K562 (cell line): ENCODE measurements at regions not wholly inside any gene's neighbourhood (a gene's known extent, or its start where the extent isn't known, plus 50 kb on each side); places are given as distances from the start of the nearest gene placed in this dataset.

Source experiments
- ATAC-seq: fragments of 200-7000 bp; cut with Tn5 transposase; 3 replicates; pipeline ENCODE4 v1.9.1; 2020; ENCODE audit warnings: moderate library complexity
- BruUV-seq: library from RNA; stranded (reverse); fragments of 400-500 nt; replicated peaks from 2 replicates; lab custom pipeline; 2021; lab: Mats Ljungman, UMichigan
- CTCF ChIA-PET: fragments of 300-600 bp; formaldehyde crosslinking; extraction: SDS; loops from one replicate; lab custom pipeline; 2021; ENCODE audit warnings: low intra/inter-chr PET ratio; lab: Yijun Ruan, JAX
- POLR2A ChIA-PET: fragments of 300-600, 350-650 bp; sonication (Branson Sonifier 250); formaldehyde crosslinking; extraction: SDS; loops from one replicate; lab custom pipeline; 2021; ENCODE audit warnings: antibody characterized with exemption, inconsistent platforms; lab: Yijun Ruan, JAX
- DNase-seq, 4 experiments: peaks; one replicate each; pipeline versions ENCODE4 v3.0.0 to v3.0.0-alpha.2; 2011 to 2018; ENCODE audit warnings: low spot score in 3 of 4, mixed read lengths in 3 of 4; ENCODE audit errors: extremely low read depth in 1 of 4
- FAIRE-seq: peaks from 2 replicates; lab custom pipeline; 2011; peaks lifted over from hg19 to GRCh38; lab: Jason Lieb, UNC
- H2AFZ ChIP-seq: 2 replicates; pipeline ENCODE4 v1.6.0; 2011; ENCODE audit warnings: low read depth, low read length, control low read depth, inconsistent platforms
- H3K27ac ChIP-seq: fragments of 200-600 bp; 3 replicates; pipeline ENCODE4 v1.8.0; 2011; ENCODE audit warnings: low read depth, mild to moderate bottlenecking, control low read depth, inconsistent platforms, low read length, moderate library complexity, mixed read lengths; ENCODE audit errors: extremely low read depth
- H3K27me3 ChIP-seq, 2 experiments: fragments of 300-600 bp in 1 of 2; 2 replicates in 1 of 2; 3 replicates in 1 of 2; pipeline versions ENCODE4 v1.6.0 to v1.8.0; 2011; ENCODE audit warnings: inconsistent platforms in 2 of 2, low read length in 2 of 2, mild to moderate bottlenecking in 1 of 2, mixed read lengths in 1 of 2, moderate library complexity in 1 of 2; ENCODE audit not compliant: control insufficient read depth in 2 of 2, insufficient read depth in 2 of 2
- H3K36me3 ChIP-seq: fragments of 300-600 bp; 3 replicates; pipeline ENCODE4 v1.8.0; 2011; ENCODE audit warnings: mild to moderate bottlenecking, low read length, inconsistent platforms; ENCODE audit not compliant: control insufficient read depth, insufficient read depth
- H3K4me1 ChIP-seq, 2 experiments: fragments of 200-600 bp in 1 of 2; replicated peaks in 1 of 2; 2 replicates in 1 of 2; 3 replicates in 1 of 2; pipeline versions ENCODE4 v1.5.1 to v1.8.0; 2011; ENCODE audit warnings: inconsistent platforms in 2 of 2, low read length in 2 of 2, mild to moderate bottlenecking in 1 of 2, mixed read lengths in 1 of 2, moderate library complexity in 1 of 2; ENCODE audit not compliant: control insufficient read depth in 2 of 2, insufficient read depth in 2 of 2
- H3K4me2 ChIP-seq: 2 replicates; pipeline ENCODE4 v1.6.1; 2011; ENCODE audit warnings: low read length, control low read depth, inconsistent platforms, mixed read lengths; ENCODE audit not compliant: insufficient read depth
- H3K4me3 ChIP-seq: fragments of 200-600 bp; sonication (generic), shearing (Covaris generic); 2 replicates; pipeline ENCODE4 v1.5.1; 2016; ENCODE audit warnings: control low read depth, inconsistent platforms
- H3K79me2 ChIP-seq: fragments of 200-600 bp; 3 replicates; pipeline ENCODE4 v1.8.0; 2011; ENCODE audit warnings: low read length, inconsistent platforms; ENCODE audit not compliant: control insufficient read depth, insufficient read depth
- H3K9ac ChIP-seq, 2 experiments: 2 replicates each; pipeline versions ENCODE4 v1.6.0 to v1.6.1; 2011; ENCODE audit warnings: low read depth in 2 of 2, low read length in 2 of 2, control low read depth in 1 of 2, inconsistent platforms in 1 of 2, mild to moderate bottlenecking in 1 of 2, mixed read lengths in 1 of 2; ENCODE audit not compliant: insufficient read depth in 1 of 2
- H3K9me1 ChIP-seq: one replicate; pipeline ENCODE4 v1.6.0; 2011; ENCODE audit warnings: inconsistent platforms, mild to moderate bottlenecking, low read length, moderate library complexity; ENCODE audit not compliant: control insufficient read depth, insufficient read depth
- H3K9me3 ChIP-seq: replicated peaks from 2 replicates; pipeline ENCODE4 v1.5.1; 2011; ENCODE audit warnings: low read depth, low read length, inconsistent platforms; ENCODE audit not compliant: control insufficient read depth, insufficient read depth
- H4K20me1 ChIP-seq: replicated peaks from 2 replicates; pipeline ENCODE4 v1.6.1; 2011; ENCODE audit warnings: low read length, inconsistent platforms, mixed read lengths; ENCODE audit not compliant: control insufficient read depth, insufficient read depth
- ZNF347 ChIP-seq: fragments of 450-650 bp; formaldehyde crosslinking; IDR thresholded peaks from 2 replicates; pipeline ENCODE4 v1.4.0; 2020; ENCODE audit warnings: low read depth, mild to moderate bottlenecking, moderate library complexity
- WGBS: fragments of 100-300 bp; shearing (Covaris generic); methylation state at CpG from one replicate; pipeline ENCODE4 v1.1.6; 2016; ENCODE audit warnings: low coverage, mixed read lengths; ENCODE audit not compliant: insufficient coverage; ENCODE audit errors: missing lambda C conversion rate; 5-methylcytosine and 5-hydroxymethylcytosine counted together
- in situ Hi-C: fragments of 300-500 bp; cut with MboI; formaldehyde crosslinking; loops from 4 replicates; pipeline ENCODE4 v1.15.0; 2018; ENCODE audit warnings: inconsistent platforms, mixed read lengths
- intact Hi-C: fragments of 100-400 bp; cut with micrococcal nuclease; formaldehyde crosslinking; loops from 2 replicates; pipeline ENCODE4 v1.14.2; 2022
- TF ChIP-seq, protein P1 (sequence below): fragments of 200-800 bp; sonication (Bioruptor generic); IDR thresholded peaks from 2 replicates; pipeline ENCODE4 v1.6.1; 2016; ENCODE audit warnings: missing genetic modification characterization, missing compliant biosample characterization
- TF ChIP-seq, protein P2 (sequence below): sonication (generic); IDR thresholded peaks from 2 replicates; pipeline ENCODE4 v1.6.1; 2016
- TF ChIP-seq, protein P3 (sequence below), 2 experiments: fragments of 450-650 bp; conservative IDR thresholded peaks; 2 replicates each; pipeline ENCODE4 v1.6.1; 2017; ENCODE audit warnings: mild to moderate bottlenecking in 2 of 2, moderate library complexity in 2 of 2

DNA sequence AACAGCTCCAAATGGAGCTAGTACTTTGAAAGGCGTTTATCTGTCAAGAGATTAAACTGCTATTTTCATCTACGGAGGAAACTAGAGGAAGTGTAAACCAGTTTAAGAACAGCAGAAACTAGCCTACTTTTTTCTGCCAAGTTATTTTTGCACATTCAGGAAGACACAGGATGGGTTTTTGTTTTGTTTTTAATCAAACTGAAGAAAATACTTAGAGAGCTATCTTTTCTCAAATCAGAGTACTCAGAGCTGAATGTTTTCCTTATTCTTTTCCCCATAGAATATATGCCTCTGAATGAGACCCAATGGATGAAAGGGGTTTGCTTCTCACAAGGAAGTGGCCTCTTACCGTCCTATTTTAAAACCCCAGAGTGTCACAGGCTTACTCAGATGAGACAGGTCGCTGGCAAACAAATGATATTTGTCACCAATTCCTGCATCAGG is 538.5 kb downstream of the CD83 start:
- H3K4me2 ChIP-seq = peak overlapping the region; percentile 56; the same call in 1 of the 2 replicates
- H3K27me3 ChIP-seq = no peaks in the 10 kb centered on the region
- ChIA-PET POLR2A (interaction anchor here (0.8 to 1.4 kb wide), 2 partner anchors 12 to 426 kb away, joined by 3 read pairs; no protein-coding TSS in a partner anchor), CTCF (no interaction called here)
- H3K27ac ChIP-seq = no peak overlapping the region
- no peak overlapping the region for H3K9ac ChIP-seq
- in situ Hi-C loops = no loop called here
- no peak overlapping the region for H3K4me3 ChIP-seq
- peaks cover 0 to 20% of the 10 kb centered on the region in 2 experiments; a peak in 3 of 5 replicates for H3K4me1 ChIP-seq
- no peaks in the 10 kb centered on the region for H3K36me3 ChIP-seq
- intact Hi-C loops = no loop called here
- H3K9me3 ChIP-seq = no peaks in the 10 kb centered on the region
- peak overlapping the region; percentile 69 for H2AFZ ChIP-seq
- DNase-seq = no peak
- no peak for ATAC-seq
- no peak for FAIRE-seq
- H3K9me1 ChIP-seq = no peaks in the 10 kb centered on the region
- no peaks in the 10 kb centered on the region for H3K79me2 ChIP-seq
- no peaks in the 10 kb centered on the region for H4K20me1 ChIP-seq
- BruUV-seq = no TSS peak
- 7% methylated on average over 4 of the region's 4 CpGs for WGBS
- no peak for TF ChIP-seq ZNF347 (CRISPR knock-in tag)
- TF ChIP-seq, protein P1, sequence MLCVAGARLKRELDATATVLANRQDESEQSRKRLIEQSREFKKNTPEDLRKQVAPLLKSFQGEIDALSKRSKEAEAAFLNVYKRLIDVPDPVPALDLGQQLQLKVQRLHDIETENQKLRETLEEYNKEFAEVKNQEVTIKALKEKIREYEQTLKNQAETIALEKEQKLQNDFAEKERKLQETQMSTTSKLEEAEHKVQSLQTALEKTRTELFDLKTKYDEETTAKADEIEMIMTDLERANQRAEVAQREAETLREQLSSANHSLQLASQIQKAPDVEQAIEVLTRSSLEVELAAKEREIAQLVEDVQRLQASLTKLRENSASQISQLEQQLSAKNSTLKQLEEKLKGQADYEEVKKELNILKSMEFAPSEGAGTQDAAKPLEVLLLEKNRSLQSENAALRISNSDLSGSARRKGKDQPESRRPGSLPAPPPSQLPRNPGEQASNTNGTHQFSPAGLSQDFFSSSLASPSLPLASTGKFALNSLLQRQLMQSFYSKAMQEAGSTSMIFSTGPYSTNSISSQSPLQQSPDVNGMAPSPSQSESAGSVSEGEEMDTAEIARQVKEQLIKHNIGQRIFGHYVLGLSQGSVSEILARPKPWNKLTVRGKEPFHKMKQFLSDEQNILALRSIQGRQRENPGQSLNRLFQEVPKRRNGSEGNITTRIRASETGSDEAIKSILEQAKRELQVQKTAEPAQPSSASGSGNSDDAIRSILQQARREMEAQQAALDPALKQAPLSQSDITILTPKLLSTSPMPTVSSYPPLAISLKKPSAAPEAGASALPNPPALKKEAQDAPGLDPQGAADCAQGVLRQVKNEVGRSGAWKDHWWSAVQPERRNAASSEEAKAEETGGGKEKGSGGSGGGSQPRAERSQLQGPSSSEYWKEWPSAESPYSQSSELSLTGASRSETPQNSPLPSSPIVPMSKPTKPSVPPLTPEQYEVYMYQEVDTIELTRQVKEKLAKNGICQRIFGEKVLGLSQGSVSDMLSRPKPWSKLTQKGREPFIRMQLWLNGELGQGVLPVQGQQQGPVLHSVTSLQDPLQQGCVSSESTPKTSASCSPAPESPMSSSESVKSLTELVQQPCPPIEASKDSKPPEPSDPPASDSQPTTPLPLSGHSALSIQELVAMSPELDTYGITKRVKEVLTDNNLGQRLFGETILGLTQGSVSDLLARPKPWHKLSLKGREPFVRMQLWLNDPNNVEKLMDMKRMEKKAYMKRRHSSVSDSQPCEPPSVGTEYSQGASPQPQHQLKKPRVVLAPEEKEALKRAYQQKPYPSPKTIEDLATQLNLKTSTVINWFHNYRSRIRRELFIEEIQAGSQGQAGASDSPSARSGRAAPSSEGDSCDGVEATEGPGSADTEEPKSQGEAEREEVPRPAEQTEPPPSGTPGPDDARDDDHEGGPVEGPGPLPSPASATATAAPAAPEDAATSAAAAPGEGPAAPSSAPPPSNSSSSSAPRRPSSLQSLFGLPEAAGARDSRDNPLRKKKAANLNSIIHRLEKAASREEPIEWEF (CRISPR knock-in tag) = no peak
- TF ChIP-seq, protein P2, sequence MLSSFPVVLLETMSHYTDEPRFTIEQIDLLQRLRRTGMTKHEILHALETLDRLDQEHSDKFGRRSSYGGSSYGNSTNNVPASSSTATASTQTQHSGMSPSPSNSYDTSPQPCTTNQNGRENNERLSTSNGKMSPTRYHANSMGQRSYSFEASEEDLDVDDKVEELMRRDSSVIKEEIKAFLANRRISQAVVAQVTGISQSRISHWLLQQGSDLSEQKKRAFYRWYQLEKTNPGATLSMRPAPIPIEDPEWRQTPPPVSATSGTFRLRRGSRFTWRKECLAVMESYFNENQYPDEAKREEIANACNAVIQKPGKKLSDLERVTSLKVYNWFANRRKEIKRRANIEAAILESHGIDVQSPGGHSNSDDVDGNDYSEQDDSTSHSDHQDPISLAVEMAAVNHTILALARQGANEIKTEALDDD = peak; percentile 66; the same call in 1 of the 2 replicates
- TF ChIP-seq, protein P3, sequence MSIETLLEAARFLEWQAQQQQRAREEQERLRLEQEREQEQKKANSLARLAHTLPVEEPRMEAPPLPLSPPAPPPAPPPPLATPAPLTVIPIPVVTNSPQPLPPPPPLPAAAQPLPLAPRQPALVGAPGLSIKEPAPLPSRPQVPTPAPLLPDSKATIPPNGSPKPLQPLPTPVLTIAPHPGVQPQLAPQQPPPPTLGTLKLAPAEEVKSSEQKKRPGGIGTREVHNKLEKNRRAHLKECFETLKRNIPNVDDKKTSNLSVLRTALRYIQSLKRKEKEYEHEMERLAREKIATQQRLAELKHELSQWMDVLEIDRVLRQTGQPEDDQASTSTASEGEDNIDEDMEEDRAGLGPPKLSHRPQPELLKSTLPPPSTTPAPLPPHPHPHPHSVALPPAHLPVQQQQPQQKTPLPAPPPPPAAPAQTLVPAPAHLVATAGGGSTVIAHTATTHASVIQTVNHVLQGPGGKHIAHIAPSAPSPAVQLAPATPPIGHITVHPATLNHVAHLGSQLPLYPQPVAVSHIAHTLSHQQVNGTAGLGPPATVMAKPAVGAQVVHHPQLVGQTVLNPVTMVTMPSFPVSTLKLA (conservative IDR thresholded peaks at IDR 0.05) = no peak
- TF ChIP-seq, all 486 proteins: peak for 1
